ENCODE measurements at regions not wholly inside any gene's neighbourhood (a gene's known extent, or its start where the extent isn't known, plus 50 kb on each side); places are given as distances from the start of the nearest gene placed in this dataset.

DNA sequence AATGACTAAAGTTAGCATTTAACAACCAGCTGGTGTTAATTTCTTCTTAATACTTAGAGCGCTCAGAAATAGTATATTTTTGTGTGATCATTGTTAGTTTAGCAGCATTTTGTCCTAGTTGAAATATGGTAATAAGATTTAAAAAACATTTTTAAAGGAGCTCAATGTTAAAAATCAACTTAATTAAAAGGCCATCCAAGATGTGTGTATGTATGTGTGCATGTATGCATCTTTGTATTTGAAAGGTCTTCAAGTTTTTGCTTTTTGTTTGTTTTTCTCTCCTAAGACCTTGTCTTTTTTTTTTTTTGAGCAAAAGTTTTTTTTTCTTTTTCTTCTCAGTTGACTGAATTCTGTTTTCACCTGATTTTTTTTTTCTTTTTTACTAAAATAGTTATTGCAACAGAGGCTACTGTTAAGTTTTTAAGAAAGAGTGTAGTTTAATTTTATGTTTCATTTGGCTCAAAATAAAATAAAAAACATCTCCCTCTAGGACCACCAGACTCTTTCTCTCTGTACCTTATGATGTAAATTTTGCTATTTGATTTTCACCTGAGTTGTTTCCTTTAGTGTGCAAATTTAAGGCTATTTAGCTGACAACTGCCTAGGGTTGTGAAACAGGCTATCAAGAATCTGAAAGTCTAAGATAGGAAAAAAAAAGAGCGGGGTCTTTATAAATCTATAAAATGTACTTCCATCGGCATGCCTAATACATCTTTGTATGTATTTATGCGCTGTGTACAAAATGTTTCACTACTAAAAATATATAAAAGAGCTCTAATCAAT lies 76.4 kb upstream of the C1GALT1 start:
- no peak for DNase-seq
- intact Hi-C loops (cut with DNase I; ENCODE audit: low total_unique reads): loop anchor here (10.0 kb wide), 2 partner anchors 149 to 249 kb away; no protein-coding TSS in a partner anchor
- TF ChIP-seq, protein P1, sequence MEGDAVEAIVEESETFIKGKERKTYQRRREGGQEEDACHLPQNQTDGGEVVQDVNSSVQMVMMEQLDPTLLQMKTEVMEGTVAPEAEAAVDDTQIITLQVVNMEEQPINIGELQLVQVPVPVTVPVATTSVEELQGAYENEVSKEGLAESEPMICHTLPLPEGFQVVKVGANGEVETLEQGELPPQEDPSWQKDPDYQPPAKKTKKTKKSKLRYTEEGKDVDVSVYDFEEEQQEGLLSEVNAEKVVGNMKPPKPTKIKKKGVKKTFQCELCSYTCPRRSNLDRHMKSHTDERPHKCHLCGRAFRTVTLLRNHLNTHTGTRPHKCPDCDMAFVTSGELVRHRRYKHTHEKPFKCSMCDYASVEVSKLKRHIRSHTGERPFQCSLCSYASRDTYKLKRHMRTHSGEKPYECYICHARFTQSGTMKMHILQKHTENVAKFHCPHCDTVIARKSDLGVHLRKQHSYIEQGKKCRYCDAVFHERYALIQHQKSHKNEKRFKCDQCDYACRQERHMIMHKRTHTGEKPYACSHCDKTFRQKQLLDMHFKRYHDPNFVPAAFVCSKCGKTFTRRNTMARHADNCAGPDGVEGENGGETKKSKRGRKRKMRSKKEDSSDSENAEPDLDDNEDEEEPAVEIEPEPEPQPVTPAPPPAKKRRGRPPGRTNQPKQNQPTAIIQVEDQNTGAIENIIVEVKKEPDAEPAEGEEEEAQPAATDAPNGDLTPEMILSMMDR (IDR thresholded peaks at IDR 0.05 in 4 of 5, conservative IDR thresholded peaks at IDR 0.05 in 1 of 5): no peak
- no peak for TF ChIP-seq POLR2A (IDR thresholded peaks at IDR 0.05)
- no peak overlapping the region for H3K27ac ChIP-seq
- no peak for ATAC-seq
- no peak overlapping the region for H3K4me3 ChIP-seq
- in situ Hi-C loops (cut with MboI; ENCODE audit: low sequenced_read_pairs in 4 of 4): loop anchor here in 3 of 4 donors (10.0 to 25.0 kb wide), 3 partner anchors 281 to 439 kb away; partner anchors contain the start of gene COL28A1 (in 2 of the 3)
- no peaks in the 10 kb centered on the region for H3K4me1 ChIP-seq
- H3K36me3 ChIP-seq: no peaks in the 10 kb centered on the region
- H3K27me3 ChIP-seq: no peaks in the 10 kb centered on the region
- no peaks in the 10 kb centered on the region for H3K9me3 ChIP-seq

DNA sequence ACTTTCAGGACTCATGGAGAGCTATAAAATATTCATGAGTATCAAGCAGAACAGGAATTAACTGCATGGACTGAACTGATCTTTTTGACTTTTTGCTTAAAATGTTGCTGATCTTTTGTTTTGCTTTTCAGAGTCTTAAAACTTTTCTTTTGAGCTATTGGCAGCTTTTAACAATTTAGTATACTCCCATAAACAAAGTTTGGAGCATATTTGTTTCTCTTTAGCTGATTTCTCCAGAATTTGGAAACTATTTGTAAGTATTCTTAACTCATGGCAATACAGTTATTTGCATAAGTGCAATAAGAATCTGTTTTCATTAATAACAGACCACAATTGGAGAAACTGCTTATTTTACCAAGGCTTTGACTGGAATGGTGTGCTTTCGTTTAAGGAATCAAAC lies 73.4 kb upstream of the C1GALT1 start:
- H3K27ac ChIP-seq: no peak overlapping the region
- H3K36me3 ChIP-seq: no peaks in the 10 kb centered on the region
- no peak overlapping the region for H3K4me3 ChIP-seq
- no peak for DNase-seq
- no peaks in the 10 kb centered on the region for H3K27me3 ChIP-seq
- H3K9me3 ChIP-seq: no peaks in the 10 kb centered on the region
- intact Hi-C loops (cut with DNase I; ENCODE audit: low total_unique reads): loop anchor here (10.0 kb wide), 2 partner anchors 146 to 246 kb away; no protein-coding TSS in a partner anchor
- H3K4me1 ChIP-seq: no peaks in the 10 kb centered on the region
- in situ Hi-C loops (cut with MboI; ENCODE audit: low sequenced_read_pairs in 4 of 4): loop anchor here in 3 of 4 donors (10.0 to 25.0 kb wide), 3 partner anchors 278 to 436 kb away; partner anchors contain the start of gene COL28A1 (in 2 of the 3)
- no peak for TF ChIP-seq POLR2A (IDR thresholded peaks at IDR 0.05)
- TF ChIP-seq, protein P1 (IDR thresholded peaks at IDR 0.05 in 4 of 5, conservative IDR thresholded peaks at IDR 0.05 in 1 of 5): no peak
- no peak for ATAC-seq

DNA sequence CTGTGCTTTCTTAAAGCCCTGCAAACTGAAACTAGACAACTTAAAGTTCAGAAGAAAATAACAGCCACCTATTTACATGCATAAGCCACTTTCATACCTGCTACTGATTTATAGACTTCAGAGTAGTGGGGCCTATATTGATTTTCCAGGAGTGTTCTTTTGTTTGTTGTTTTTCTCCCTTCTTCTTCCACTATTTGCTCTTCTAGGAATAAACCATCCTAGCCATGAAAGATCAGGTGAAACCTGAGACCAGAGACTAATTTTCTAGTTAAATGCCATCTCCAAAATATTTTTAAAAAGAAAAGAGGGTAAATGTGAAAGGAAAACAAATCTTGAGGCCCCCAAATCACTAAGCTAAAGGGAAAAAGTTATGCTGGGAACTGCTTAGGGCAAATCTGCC lies 72.4 kb upstream of the C1GALT1 start:
- Histone ChIP-seq H3K27ac (no peak overlapping the region), H3K4me3 (no peak overlapping the region), H3K9me3 (no peaks in the 10 kb centered on the region), H3K36me3 (no peaks in the 10 kb centered on the region), H3K4me1 (no peaks in the 10 kb centered on the region), H3K27me3 (no peaks in the 10 kb centered on the region)
- intact Hi-C loops (cut with DNase I; ENCODE audit: low total_unique reads): loop anchor here (10.0 kb wide), 2 partner anchors 145 to 245 kb away; no protein-coding TSS in a partner anchor
- TF ChIP-seq, protein P1 (IDR thresholded peaks at IDR 0.05 in 4 of 5, conservative IDR thresholded peaks at IDR 0.05 in 1 of 5): no peak
- TF ChIP-seq POLR2A (IDR thresholded peaks at IDR 0.05): no peak
- ATAC-seq (no peak), DNase-seq (no peak)
- in situ Hi-C loops (cut with MboI; ENCODE audit: low sequenced_read_pairs in 4 of 4): loop anchor here in 3 of 4 donors (10.0 to 25.0 kb wide), 3 partner anchors 277 to 435 kb away; partner anchors contain the start of gene COL28A1 (in 2 of the 3)

DNA sequence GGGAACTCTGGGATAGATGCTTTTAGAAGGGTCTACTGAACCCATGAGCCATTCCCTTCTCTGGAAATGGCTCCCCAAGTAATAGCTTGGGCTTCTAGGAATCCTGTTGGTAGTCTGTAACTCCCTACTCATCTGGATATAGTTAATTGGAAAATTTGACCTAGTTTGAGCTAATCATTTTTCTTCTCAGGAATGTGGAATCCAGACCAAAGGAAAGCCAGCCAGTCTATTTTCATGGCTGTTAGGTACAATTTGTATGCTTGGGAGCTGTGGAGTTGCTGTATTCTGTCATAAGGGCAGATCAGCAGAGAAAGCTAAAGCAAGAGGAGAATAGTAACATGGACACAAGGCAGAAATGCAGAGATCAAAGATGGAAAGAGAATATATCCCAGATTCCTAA lies 71.6 kb upstream of the C1GALT1 start:
- TF ChIP-seq POLR2A (IDR thresholded peaks at IDR 0.05): no peak
- TF ChIP-seq, protein P1 (IDR thresholded peaks at IDR 0.05 in 4 of 5, conservative IDR thresholded peaks at IDR 0.05 in 1 of 5): no peak
- H3K27me3 ChIP-seq: no peaks in the 10 kb centered on the region
- no peak for DNase-seq
- H3K36me3 ChIP-seq: no peaks in the 10 kb centered on the region
- intact Hi-C loops (cut with DNase I; ENCODE audit: low total_unique reads): no loop called here
- no peak overlapping the region for H3K4me3 ChIP-seq
- in situ Hi-C loops (cut with MboI; ENCODE audit: low sequenced_read_pairs in 4 of 4): loop anchor here in 3 of 4 donors (25.0 kb wide), 2 partner anchors 277 to 427 kb away; partner anchors contain the start of gene COL28A1 (in 2 of the 3)
- no peak overlapping the region for H3K27ac ChIP-seq
- no peaks in the 10 kb centered on the region for H3K9me3 ChIP-seq
- no peak for ATAC-seq
- no peaks in the 10 kb centered on the region for H3K4me1 ChIP-seq

Measured in gastrocnemius medialis (tissue), 4 donors.